ENCODE measurements at regions not wholly inside any gene's neighbourhood (a gene's known extent, or its start where the extent isn't known, plus 50 kb on each side); places are given as distances from the start of the nearest gene placed in this dataset.
"Not testable (repeated sequence)": the region's sequence is repeated elsewhere in the genome, so short reads cannot be mapped to it uniquely, and the experiment has no call there.

- in situ Hi-C loops (cut with HindIII; ENCODE audit: low pct_unique_long_range_greater_than_20kb, low sequenced_read_pairs); DNase-seq (ENCODE audit: low read depth, low spot score): not testable (repeated sequence)
Observed at GRCh38 chr1:193378451-193378850, 192.0 kb upstream of the B3GALT2 start.

- in situ Hi-C loops (cut with HindIII; ENCODE audit: low pct_unique_long_range_greater_than_20kb, low sequenced_read_pairs): no loop called here
- no peak for DNase-seq (ENCODE audit: low read depth, low spot score)
Observed at GRCh38 chr1:193377472-193377871, 191.1 kb upstream of the B3GALT2 start.

DNA sequence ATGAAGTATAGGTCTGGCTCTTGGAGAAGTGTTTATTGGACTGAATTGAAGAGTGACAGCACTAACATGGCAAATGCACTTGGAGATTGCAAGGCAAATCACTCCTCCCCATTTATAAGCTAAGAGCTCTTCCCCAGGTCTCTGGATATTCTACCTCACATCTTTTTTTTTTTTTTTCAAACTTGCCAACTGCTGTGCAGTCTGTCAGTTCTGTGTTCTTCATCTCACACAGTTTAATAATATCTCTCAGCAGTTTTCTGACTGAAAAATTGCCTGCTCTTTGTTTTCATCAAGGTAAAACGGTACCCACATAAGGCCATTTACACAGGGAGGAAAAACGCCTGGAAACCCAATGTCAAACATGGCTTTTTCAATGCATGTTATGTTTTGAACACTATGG lies 186.1 kb upstream of the B3GALT2 start:
- DNase-seq (ENCODE audit: low read depth, low spot score): no peak
- in situ Hi-C loops (cut with HindIII; ENCODE audit: low pct_unique_long_range_greater_than_20kb, low sequenced_read_pairs): no loop called here

GRCh38 chr1:193368302-193368701 lies 181.9 kb upstream of the B3GALT2 start:
- no peak for DNase-seq (ENCODE audit: low read depth, low spot score)
- in situ Hi-C loops (cut with HindIII; ENCODE audit: low pct_unique_long_range_greater_than_20kb, low sequenced_read_pairs): no loop called here

GRCh38 chr1:193367863-193368262 lies 181.4 kb upstream of the B3GALT2 start:
- in situ Hi-C loops (cut with HindIII; ENCODE audit: low pct_unique_long_range_greater_than_20kb, low sequenced_read_pairs): no loop called here
- DNase-seq (ENCODE audit: low read depth, low spot score): no peak

DNA sequence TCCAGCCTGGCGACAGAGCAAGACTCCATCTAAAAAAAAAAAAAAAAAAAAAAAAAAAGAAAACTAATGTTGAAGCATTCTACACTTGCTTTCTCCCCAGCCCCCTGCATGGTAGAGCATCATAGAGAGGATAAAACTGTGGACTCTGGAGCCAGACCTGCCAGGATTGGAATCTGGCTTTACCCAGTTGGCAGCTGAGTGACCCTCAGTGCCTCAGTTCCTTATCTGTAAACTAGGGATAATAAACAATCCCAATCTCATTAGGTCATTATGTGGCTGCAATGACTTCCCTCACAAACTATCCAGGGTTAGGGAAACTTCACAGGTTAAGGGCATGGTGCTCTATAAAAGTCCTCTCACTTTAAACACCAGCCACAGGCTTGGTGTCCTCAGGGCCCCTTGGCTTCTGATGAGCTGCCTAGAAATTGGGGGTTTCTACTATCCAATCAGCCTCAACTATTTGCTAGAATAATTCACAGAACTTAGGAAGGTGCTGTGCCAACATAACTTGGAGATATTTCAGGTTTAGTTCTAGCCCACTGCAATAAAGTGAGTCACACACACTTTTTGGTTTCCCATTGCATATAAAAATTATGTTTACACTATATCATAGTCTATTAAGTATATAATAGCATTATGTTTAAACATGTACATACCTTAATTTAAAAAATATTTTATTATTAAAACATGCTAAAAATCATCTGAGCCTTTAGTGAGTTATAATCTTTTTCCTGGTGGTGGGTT lies 180.5 kb upstream of the B3GALT2 start:
- in situ Hi-C loops (cut with HindIII; ENCODE audit: low pct_unique_long_range_greater_than_20kb, low sequenced_read_pairs): no loop called here
- no peak for DNase-seq (ENCODE audit: low read depth, low spot score)

DNA sequence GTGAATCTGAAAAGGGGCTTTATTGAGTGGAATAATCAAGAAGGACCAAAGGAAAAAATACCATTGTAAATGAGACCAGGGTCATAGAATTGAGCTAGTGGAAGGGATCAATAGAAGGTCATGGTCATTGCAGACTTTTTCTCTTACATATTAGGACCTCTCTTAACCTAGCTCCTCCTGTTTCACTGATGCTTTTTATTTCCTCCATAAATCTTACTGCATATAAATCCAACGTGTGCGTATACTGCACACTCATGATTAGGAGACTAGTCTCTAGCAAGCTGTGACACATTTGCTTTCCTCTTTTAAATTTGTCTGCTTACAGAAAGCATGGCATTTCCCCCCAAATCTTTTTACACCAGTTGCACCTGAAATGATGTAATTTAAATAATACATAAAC lies 179.6 kb upstream of the B3GALT2 start:
- no peak for DNase-seq (ENCODE audit: low read depth, low spot score)
- in situ Hi-C loops (cut with HindIII; ENCODE audit: low pct_unique_long_range_greater_than_20kb, low sequenced_read_pairs): no loop called here

GRCh38 chr1:193359631-193360030 lies 173.2 kb upstream of the B3GALT2 start:
- in situ Hi-C loops (cut with HindIII; ENCODE audit: low pct_unique_long_range_greater_than_20kb, low sequenced_read_pairs): no loop called here
- DNase-seq (ENCODE audit: low read depth, low spot score): no peak

- in situ Hi-C loops (cut with HindIII; ENCODE audit: low pct_unique_long_range_greater_than_20kb, low sequenced_read_pairs): no loop called here
- DNase-seq (ENCODE audit: low read depth, low spot score): no peak
Observed at GRCh38 chr1:193358419-193358818, 172.0 kb upstream of the B3GALT2 start.

DNA sequence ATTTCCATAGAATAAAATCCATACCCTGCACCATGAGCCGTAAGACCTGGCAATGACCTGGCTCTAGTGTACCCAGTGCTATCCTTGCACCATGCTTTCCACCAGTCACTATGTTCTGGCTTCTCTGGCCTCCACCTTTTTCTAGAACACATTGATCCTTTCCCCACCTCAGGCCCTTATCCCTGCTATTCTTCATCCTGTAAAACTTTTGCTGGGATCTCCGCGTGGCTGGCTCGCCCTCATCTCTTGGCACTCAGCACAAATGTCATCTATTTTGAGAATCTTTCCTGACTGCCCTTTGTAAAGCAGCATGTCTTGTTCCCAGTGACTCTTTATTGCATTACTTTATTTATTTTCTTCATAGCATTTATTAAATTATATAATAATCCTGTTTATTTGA lies 169.8 kb upstream of the B3GALT2 start:
- in situ Hi-C loops (cut with HindIII; ENCODE audit: low pct_unique_long_range_greater_than_20kb, low sequenced_read_pairs): no loop called here
- no peak for DNase-seq (ENCODE audit: low read depth, low spot score)

DNA sequence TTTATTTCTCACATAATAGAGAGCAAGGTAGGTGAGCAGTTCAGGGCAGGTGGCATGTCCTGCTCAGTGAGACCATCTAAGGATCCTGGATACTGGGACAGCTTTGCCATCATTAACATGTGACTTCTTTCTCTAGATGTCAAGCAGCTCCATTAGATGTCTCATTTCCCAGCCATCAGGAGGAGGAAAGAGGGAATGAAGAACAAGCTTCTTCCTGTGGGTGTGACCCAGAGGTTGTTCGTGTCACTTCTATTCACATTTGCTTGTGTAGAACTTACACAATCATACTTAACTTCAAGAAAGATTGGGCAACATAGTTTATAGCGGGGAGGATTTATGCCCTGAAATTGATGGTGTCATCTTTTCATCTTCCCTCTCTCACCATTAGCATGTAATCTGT lies 169.2 kb upstream of the B3GALT2 start:
- DNase-seq (ENCODE audit: low read depth, low spot score): no peak
- in situ Hi-C loops (cut with HindIII; ENCODE audit: low pct_unique_long_range_greater_than_20kb, low sequenced_read_pairs): no loop called here

DNA sequence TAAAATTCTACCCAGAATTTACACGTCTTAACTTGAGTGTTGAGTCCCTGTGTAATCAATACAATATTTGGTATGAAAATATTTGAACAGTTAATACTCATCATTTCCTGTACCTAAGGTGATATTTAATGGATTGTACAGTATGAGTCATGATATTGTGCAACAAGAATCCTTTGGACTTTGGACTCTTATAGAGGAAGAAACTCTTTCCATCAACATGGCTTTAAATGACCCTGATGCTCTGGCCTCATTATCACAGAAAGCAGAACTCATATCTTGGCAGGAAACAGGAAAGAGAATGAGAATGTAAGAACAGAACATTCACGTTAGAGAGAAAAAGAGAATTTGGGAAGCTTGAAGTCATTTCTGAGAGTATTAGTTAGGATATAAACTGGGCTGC lies 168.8 kb upstream of the B3GALT2 start:
- in situ Hi-C loops (cut with HindIII; ENCODE audit: low pct_unique_long_range_greater_than_20kb, low sequenced_read_pairs): no loop called here
- no peak for DNase-seq (ENCODE audit: low read depth, low spot score)

DNA sequence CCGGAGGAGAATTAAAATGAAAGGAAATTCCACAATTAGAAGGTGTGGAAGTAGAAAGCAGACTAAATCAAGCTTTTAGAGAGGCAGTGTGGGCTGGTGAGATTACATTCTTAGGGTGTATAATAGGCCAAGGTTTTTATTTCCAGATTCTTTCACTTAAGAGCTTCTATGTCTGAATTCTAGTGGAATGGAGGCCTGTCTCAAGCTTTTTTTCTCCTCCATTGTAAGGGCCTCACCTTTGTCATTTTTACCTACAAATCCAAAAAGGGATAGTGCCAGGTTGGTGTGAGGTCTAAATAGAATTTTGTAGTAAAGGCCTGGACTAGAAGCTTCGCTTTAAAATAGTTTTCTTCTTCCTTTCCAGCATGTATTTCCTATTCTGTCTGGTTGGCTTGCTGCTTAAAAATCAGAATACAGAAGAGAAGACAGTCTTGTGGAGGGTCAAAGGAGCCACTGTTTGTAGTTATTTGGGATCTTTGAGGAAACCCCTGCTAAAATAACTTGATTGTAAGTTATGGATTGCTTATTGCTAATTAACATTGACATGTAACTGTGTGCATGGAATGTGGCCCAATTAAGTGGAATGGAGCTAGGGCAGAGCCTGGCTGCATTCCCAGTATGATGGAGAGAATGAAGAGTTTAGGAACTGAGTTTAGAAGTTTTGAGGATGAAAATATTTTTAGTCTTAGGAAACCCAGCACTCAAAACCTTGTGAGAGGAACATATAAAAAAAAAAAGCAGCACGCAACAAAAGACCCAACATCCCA lies 162.5 kb upstream of the B3GALT2 start:
- no peak for DNase-seq (ENCODE audit: low read depth, low spot score)
- in situ Hi-C loops (cut with HindIII; ENCODE audit: low pct_unique_long_range_greater_than_20kb, low sequenced_read_pairs): loop anchor here (25.0 kb wide), 1 partner anchor 162 kb away; the partner anchor contains the start of gene B3GALT2

DNA sequence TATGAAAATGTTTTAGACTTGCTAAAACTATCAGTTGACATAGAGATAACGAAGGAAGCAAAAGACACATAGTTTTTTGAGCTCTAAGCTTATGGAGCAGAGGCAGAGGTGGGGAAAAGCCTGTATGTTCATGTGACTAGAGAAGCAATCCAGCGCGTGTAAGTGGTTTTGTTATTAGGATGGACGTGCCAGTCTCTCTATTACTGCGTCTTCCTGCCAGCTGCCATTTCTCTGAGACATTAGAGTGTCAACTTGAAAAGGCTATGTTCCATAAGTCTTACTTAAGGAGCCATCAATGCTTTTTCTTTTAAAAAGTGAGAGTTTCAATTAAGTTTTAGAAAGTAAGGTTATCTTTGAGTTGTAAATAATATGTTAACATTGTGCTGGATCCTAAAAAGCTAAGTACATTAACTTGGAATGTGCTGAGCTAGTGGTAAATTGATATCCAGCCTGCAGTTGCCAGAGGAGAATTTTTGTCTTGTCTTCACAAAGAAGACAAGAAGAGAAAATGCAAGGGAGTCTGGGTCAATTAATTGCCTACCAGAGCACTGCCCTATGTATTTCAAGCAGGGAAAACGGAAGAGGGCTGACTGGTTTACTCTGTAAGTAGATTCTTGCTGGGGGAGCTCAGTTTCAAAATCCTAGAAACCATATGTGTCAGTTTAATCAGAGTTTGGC lies 161.8 kb upstream of the B3GALT2 start:
- DNase-seq (ENCODE audit: low read depth, low spot score): no peak
- in situ Hi-C loops (cut with HindIII; ENCODE audit: low pct_unique_long_range_greater_than_20kb, low sequenced_read_pairs): loop anchor here (25.0 kb wide), 1 partner anchor 161 kb away; the partner anchor contains the start of gene B3GALT2

DNA sequence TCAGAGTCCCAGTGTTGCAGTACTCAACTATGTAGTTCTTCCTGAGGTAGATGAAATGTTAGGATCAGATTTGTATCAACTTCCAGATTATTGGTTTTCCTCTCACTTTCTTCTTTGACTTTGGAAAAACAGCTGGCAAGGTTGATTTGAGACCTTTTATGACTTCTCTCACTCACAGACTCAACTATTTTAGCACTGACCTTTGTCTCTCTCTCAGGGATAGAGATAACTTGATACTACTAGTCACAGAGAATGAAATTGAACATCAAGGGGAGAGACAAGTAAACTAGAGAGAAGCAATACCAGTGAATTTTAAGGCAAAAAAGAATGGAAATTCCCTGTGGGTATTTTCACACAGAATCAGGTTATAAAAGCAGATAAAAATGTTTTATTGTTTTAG lies 159.7 kb upstream of the B3GALT2 start:
- in situ Hi-C loops (cut with HindIII; ENCODE audit: low pct_unique_long_range_greater_than_20kb, low sequenced_read_pairs): loop anchor here (25.0 kb wide), 1 partner anchor 159 kb away; the partner anchor contains the start of gene B3GALT2
- no peak for DNase-seq (ENCODE audit: low read depth, low spot score)

GRCh38 chr1:193342811-193343210 lies 156.4 kb upstream of the B3GALT2 start:
- no peak for DNase-seq (ENCODE audit: low read depth, low spot score)
- in situ Hi-C loops (cut with HindIII; ENCODE audit: low pct_unique_long_range_greater_than_20kb, low sequenced_read_pairs): loop anchor here (25.0 kb wide), 1 partner anchor 156 kb away; the partner anchor contains the start of gene B3GALT2

GRCh38 chr1:193340331-193340730 lies 153.9 kb upstream of the B3GALT2 start:
- in situ Hi-C loops (cut with HindIII; ENCODE audit: low pct_unique_long_range_greater_than_20kb, low sequenced_read_pairs): loop anchor here (25.0 kb wide), 1 partner anchor 153 kb away; the partner anchor contains the start of gene B3GALT2
- DNase-seq (ENCODE audit: low read depth, low spot score): no peak

DNA sequence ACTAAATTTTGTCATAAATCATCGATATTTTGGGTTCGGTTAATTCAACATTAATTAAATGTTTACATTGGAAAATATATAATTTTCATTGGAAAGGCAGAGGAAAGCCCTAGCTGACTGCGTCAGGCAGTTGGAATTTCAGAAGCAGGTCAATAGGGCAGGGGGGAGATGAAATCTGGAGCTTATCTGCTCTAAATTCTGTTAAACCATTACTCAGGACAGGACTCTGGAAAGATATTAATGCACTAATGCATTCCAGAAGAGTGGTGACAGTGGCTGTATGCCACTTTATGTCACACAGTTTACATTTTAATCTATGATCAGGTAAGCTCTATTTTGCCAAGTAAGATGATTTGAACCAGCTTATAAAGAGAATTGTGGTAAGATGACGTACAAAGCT lies 153.0 kb upstream of the B3GALT2 start:
- in situ Hi-C loops (cut with HindIII; ENCODE audit: low pct_unique_long_range_greater_than_20kb, low sequenced_read_pairs): loop anchor here (25.0 kb wide), 1 partner anchor 152 kb away; the partner anchor contains the start of gene B3GALT2
- no peak for DNase-seq (ENCODE audit: low read depth, low spot score)

Data from SK-MEL-5 (cell line).